Esophagus squamous epithelium (tissue), 5 donors: ENCODE measurements at regions not wholly inside any gene's neighbourhood (a gene's known extent, or its start where the extent isn't known, plus 50 kb on each side); places are given as distances from the start of the nearest gene placed in this dataset.
"Not testable (repeated sequence)": the region's sequence is repeated elsewhere in the genome, so short reads cannot be mapped to it uniquely, and the experiment has no call there.

Source experiments
- DNase-seq: peaks from one replicate; lab custom pipeline; 2025; lab: John Stamatoyannopoulos, UW
- H3K27ac ChIP-seq, 4 donors: fragments of 200-600 bp; sonication (generic); one replicate each; pipeline ENCODE4 v1.5.1; 2016 to 2019; ENCODE audit warnings: mild to moderate bottlenecking in 1 of 4
- H3K27me3 ChIP-seq, 4 donors: fragments of 200-600 bp; sonication (generic); 1 replicate in 3 of 4; 2 replicates in 1 of 4; pipeline versions ENCODE4 v1.5.1 to v1.6.0; 2017 to 2021; ENCODE audit warnings: antibody characterized with exemption in 1 of 4
- H3K36me3 ChIP-seq, 3 donors: fragments of 200-600 bp; sonication (generic); one replicate each; pipeline ENCODE4 v1.5.1; 2016 to 2019
- H3K4me1 ChIP-seq, 3 donors: fragments of 200-600 bp; sonication (generic); one replicate each; pipeline ENCODE4 v1.5.1; 2017 to 2019
- H3K4me3 ChIP-seq, 4 donors: fragments of 200-600 bp; sonication (generic); 1 replicate in 3 of 4; 2 replicates in 1 of 4; pipeline ENCODE4 v1.5.1; 2016 to 2019; ENCODE audit warnings: mild to moderate bottlenecking in 2 of 4, moderate library complexity in 1 of 4
- H3K9me3 ChIP-seq, 3 donors: fragments of 200-600 bp; sonication (generic); one replicate each; pipeline ENCODE4 v1.5.1; 2016 to 2019
- CTCF ChIP-seq, 6 experiments: fragments of 450-650 bp in 4 of 6; fragments of 200-600 bp in 2 of 6; sonication (generic) in 2 of 6; IDR thresholded peaks; one replicate each; pipeline ENCODE4 v1.5.1; 2016 to 2019; ENCODE audit warnings: antibody characterized with exemption in 6 of 6, mild to moderate bottlenecking in 4 of 6, moderate library complexity in 4 of 6
- POLR2A ChIP-seq, 4 donors: fragments of 450-650 bp; IDR thresholded peaks; one replicate each; pipeline ENCODE4 v1.6.1; 2017; ENCODE audit warnings: antibody characterized with exemption in 4 of 4, mild to moderate bottlenecking in 4 of 4, moderate library complexity in 3 of 4
- WGBS, 2 donors: methylation state at CpG; one replicate each; pipeline ENCODE4 v1.1.5; 2018; 5-methylcytosine and 5-hydroxymethylcytosine counted together
- intact Hi-C: fragments of 100-400 bp; cut with DNase I; formaldehyde crosslinking; loops from one replicate; pipeline ENCODE4 v1.15.0; 2022
- donor health status: DM: yes; HTN: yes; CAD: no.

GRCh38 chr1:100811808-100812207, 82.8 kb downstream of the EXTL2 start:
- intact Hi-C loops = no loop called here
- Histone ChIP-seq H3K4me1 (peaks cover 0 to 7% (median 0%) of the 10 kb centered on the region in 3 donors), H3K36me3 (no peaks in the 10 kb centered on the region), H3K9me3 (no peaks in the 10 kb centered on the region), H3K27me3 (peaks cover 0 to 57% (median 0%) of the 10 kb centered on the region in 4 donors), H3K4me3 (no peak overlapping the region), H3K27ac (no peak overlapping the region)
- DNase-seq = no peak
- TF ChIP-seq CTCF (IDR thresholded peaks at IDR 0.05) = no peak
- TF ChIP-seq POLR2A (IDR thresholded peaks at IDR 0.05) = no peak
- 95 to 100% methylated on average over 1 of the region's 1 CpG for WGBS, 2 donors

- intact Hi-C loops, H3K9me3 ChIP-seq, H3K4me3 ChIP-seq, H3K36me3 ChIP-seq, DNase-seq, H3K4me1 ChIP-seq, H3K27ac ChIP-seq: not testable (repeated sequence)
- H3K27me3 ChIP-seq = peaks cover 0 to 28% (median 0%) of the 10 kb centered on the region in 4 donors
- WGBS, 2 donors = 66 to 71% methylated on average over 3 of the region's 3 CpGs
Measured at GRCh38 chr1:100814938-100815337, 79.7 kb downstream of the EXTL2 start.

GRCh38 chr1:100816049-100816448, 78.6 kb downstream of the EXTL2 start:
- WGBS, 2 donors = 55 to 66% methylated on average over 3 of the region's 3 CpGs
- no peak for DNase-seq

GRCh38 chr1:100820195-100820594, 74.4 kb downstream of the EXTL2 start:
- H3K4me3 ChIP-seq, H3K27ac ChIP-seq, H3K36me3 ChIP-seq, intact Hi-C loops, DNase-seq, H3K4me1 ChIP-seq, H3K9me3 ChIP-seq, H3K27me3 ChIP-seq: not testable (repeated sequence)
- WGBS, 2 donors = 0% methylated on average over 1 of the region's 6 CpGs; no CpG with 5 or more reads in 1 of the 2 donors

More at GRCh38 chr1:100816049-100816448, 78.6 kb downstream of the EXTL2 start:
- Histone ChIP-seq H3K4me1 (no peaks in the 10 kb centered on the region), H3K4me3 (no peak overlapping the region), H3K9me3 (no peaks in the 10 kb centered on the region), H3K27ac (no peak overlapping the region), H3K27me3 (peaks cover 0 to 23% (median 0%) of the 10 kb centered on the region in 4 donors), H3K36me3 (no peaks in the 10 kb centered on the region)
- TF ChIP-seq POLR2A (IDR thresholded peaks at IDR 0.05) (no peak), CTCF (IDR thresholded peaks at IDR 0.05) (no peak)
- intact Hi-C loops = no loop called here

- intact Hi-C loops, H3K9me3 ChIP-seq, H3K4me3 ChIP-seq, DNase-seq, H3K27ac ChIP-seq, H3K4me1 ChIP-seq, H3K36me3 ChIP-seq, H3K27me3 ChIP-seq: not testable (repeated sequence)
- 75 to 91% methylated on average over 2 of the region's 2 CpGs for WGBS, 2 donors
Measured at GRCh38 chr1:100821919-100822318, 72.7 kb downstream of the EXTL2 start.
